ENCODE measurements at regions not wholly inside any gene's neighbourhood (a gene's known extent, or its start where the extent isn't known, plus 50 kb on each side); places are given as distances from the start of the nearest gene placed in this dataset.

- Histone ChIP-seq H3K4me1 (no peaks in the 10 kb centered on the region), H3K4me3 (no peak overlapping the region), H3K27me3 (replicated peaks in 1 of 7) (no peaks in the 10 kb centered on the region), H3K36me3 (no peaks in the 10 kb centered on the region), H3K9me3 (peaks cover 0 to 13% (median 0%) of the 10 kb centered on the region in 8 donors), H3K27ac (no peak overlapping the region)
- no peak for DNase-seq
- 79 to 94% (median 89%) methylated on average over 3 of the region's 3 CpGs for WGBS, 5 donors
- intact Hi-C loops (cut with DNase I; ENCODE audit: low total_unique reads), result no loop called here
- TF ChIP-seq CTCF (IDR thresholded peaks at IDR 0.05 in 8 of 11, conservative IDR thresholded peaks at IDR 0.05 in 3 of 11), result no peak
- TF ChIP-seq POLR2AphosphoS5 (IDR thresholded peaks at IDR 0.05), result no peak
- no peak for TF ChIP-seq POLR2A (IDR thresholded peaks at IDR 0.05)
These were observed 212.0 kb upstream of the JADE1 start for GRCh38 chr4:128597500-128597899.

- Histone ChIP-seq H3K4me1 (no peaks in the 10 kb centered on the region), H3K27me3 (replicated peaks in 1 of 7) (no peaks in the 10 kb centered on the region), H3K9me3 (peaks cover 0 to 13% (median 0%) of the 10 kb centered on the region in 8 donors), H3K27ac (no peak overlapping the region), H3K4me3 (no peak overlapping the region), H3K36me3 (no peaks in the 10 kb centered on the region)
- WGBS, 5 donors, result 75 to 88% (median 83%) methylated on average over 2 of the region's 2 CpGs
- TF ChIP-seq POLR2AphosphoS5 (IDR thresholded peaks at IDR 0.05) (no peak), CTCF (IDR thresholded peaks at IDR 0.05 in 8 of 11, conservative IDR thresholded peaks at IDR 0.05 in 3 of 11) (no peak), POLR2A (IDR thresholded peaks at IDR 0.05) (no peak)
- intact Hi-C loops (cut with DNase I; ENCODE audit: low total_unique reads), result no loop called here
- DNase-seq, result no peak
These were observed 212.6 kb upstream of the JADE1 start for GRCh38 chr4:128596853-128597252.

- Histone ChIP-seq H3K4me1 (no peaks in the 10 kb centered on the region), H3K9me3 (peaks cover 0 to 13% (median 0%) of the 10 kb centered on the region in 8 donors), H3K36me3 (no peaks in the 10 kb centered on the region), H3K4me3 (no peak overlapping the region), H3K27ac (no peak overlapping the region), H3K27me3 (replicated peaks in 1 of 7) (no peaks in the 10 kb centered on the region)
- WGBS, 5 donors, result 77 to 88% (median 82%) methylated on average over 5 of the region's 5 CpGs
- intact Hi-C loops (cut with DNase I; ENCODE audit: low total_unique reads), result no loop called here
- no peak for DNase-seq
- TF ChIP-seq CTCF (IDR thresholded peaks at IDR 0.05 in 8 of 11, conservative IDR thresholded peaks at IDR 0.05 in 3 of 11), result no peak
- TF ChIP-seq POLR2AphosphoS5 (IDR thresholded peaks at IDR 0.05), result no peak
- no peak for TF ChIP-seq POLR2A (IDR thresholded peaks at IDR 0.05)
These were observed 213.4 kb upstream of the JADE1 start for GRCh38 chr4:128596115-128596514.

- no peak overlapping the region for H3K27ac ChIP-seq
- H3K27me3 ChIP-seq (replicated peaks in 1 of 7), result no peaks in the 10 kb centered on the region
- no peaks in the 10 kb centered on the region for H3K36me3 ChIP-seq
- 75 to 85% (median 83%) methylated on average over 9 of the region's 9 CpGs for WGBS, 5 donors
- intact Hi-C loops (cut with DNase I; ENCODE audit: low total_unique reads), result no loop called here
- no peak overlapping the region for H3K4me3 ChIP-seq
- DNase-seq, result no peak
- H3K4me1 ChIP-seq, result no peaks in the 10 kb centered on the region
- H3K9me3 ChIP-seq, result peaks cover 0 to 13% (median 0%) of the 10 kb centered on the region in 8 donors
- no peak for TF ChIP-seq CTCF (IDR thresholded peaks at IDR 0.05 in 8 of 11, conservative IDR thresholded peaks at IDR 0.05 in 3 of 11)
- TF ChIP-seq POLR2AphosphoS5 (IDR thresholded peaks at IDR 0.05), result no peak
- TF ChIP-seq POLR2A (IDR thresholded peaks at IDR 0.05), result no peak
These were observed 218.0 kb upstream of the JADE1 start for GRCh38 chr4:128591482-128591881.
